Esophagus muscularis mucosa (tissue), 4 donors: ENCODE measurements at regions not wholly inside any gene's neighbourhood (a gene's known extent, or its start where the extent isn't known, plus 50 kb on each side); places are given as distances from the start of the nearest gene placed in this dataset.

Source experiments
- CTCF ChIP-seq, 3 experiments: fragments of 200-600 bp in 2 of 3; fragments of 450-650 bp in 1 of 3; sonication (generic) in 2 of 3; IDR thresholded peaks; one replicate each; pipeline ENCODE4 v1.5.1; 2017 to 2019; ENCODE audit warnings: antibody characterized with exemption in 3 of 3, mild to moderate bottlenecking in 2 of 3, moderate library complexity in 1 of 3
- EP300 ChIP-seq: sonication (generic); formaldehyde crosslinking; IDR thresholded peaks from one replicate; pipeline ENCODE4 v1.6.1; 2017; ENCODE audit warnings: antibody characterized with exemption
- POLR2A ChIP-seq: fragments of 450-650 bp; IDR thresholded peaks from one replicate; pipeline ENCODE4 v1.6.1; 2017; ENCODE audit warnings: antibody characterized with exemption, moderate library complexity, mild to moderate bottlenecking, low read depth
- POLR2AphosphoS5 ChIP-seq, 2 donors: sonication (generic); formaldehyde crosslinking; IDR thresholded peaks; one replicate each; pipeline ENCODE4 v1.6.1; 2017; ENCODE audit warnings: antibody characterized with exemption in 2 of 2

GRCh38 chr22:49087198-49087597, 740.5 kb downstream of the BRD1 start:
- TF ChIP-seq POLR2A (no peak), EP300 (no peak), CTCF (IDR thresholded peaks at IDR 0.05) (no peak), POLR2AphosphoS5 (IDR thresholded peaks at IDR 0.05) (no peak)
